ENCODE measurements at regions not wholly inside any gene's neighbourhood (a gene's known extent, or its start where the extent isn't known, plus 50 kb on each side); places are given as distances from the start of the nearest gene placed in this dataset.

DNA sequence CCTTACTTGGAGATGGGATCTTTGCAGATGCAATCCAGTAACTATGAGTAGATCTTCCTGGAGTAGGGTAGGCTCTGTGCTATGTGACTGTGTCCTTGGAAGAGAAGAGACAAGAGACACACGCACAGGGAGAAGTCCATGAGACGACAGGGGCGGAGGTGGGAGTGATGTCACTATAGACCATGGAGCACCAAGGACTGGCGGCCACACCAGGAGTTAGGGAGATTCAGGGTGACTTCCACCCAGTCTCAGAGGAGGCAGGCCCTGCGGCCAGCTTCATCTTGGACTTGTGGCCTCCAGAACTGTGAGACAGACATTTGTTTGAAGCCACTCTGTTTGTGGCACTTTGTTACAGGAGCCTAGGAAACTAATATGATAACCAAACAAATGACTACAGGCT is 177.8 kb downstream of the INHBB start:
- no peak for TF ChIP-seq CTCF (IDR thresholded peaks at IDR 0.05)
- TF ChIP-seq POLR2A (IDR thresholded peaks at IDR 0.05): no peak
